SK-N-SH (cell line): ENCODE measurements at regions not wholly inside any gene's neighbourhood (a gene's known extent, or its start where the extent isn't known, plus 50 kb on each side); places are given as distances from the start of the nearest gene placed in this dataset.

ENCODE experiments used
- CTCF ChIA-PET: fragments of 300-600, 350-600 bp; formaldehyde crosslinking; extraction: SDS; loops from one replicate; lab custom pipeline; 2021; lab: Yijun Ruan, JAX
- POLR2A ChIA-PET: fragments of 350-600 bp; sonication (Branson Sonifier 250); formaldehyde crosslinking; extraction: SDS; loops from one replicate; lab custom pipeline; 2020; ENCODE audit warnings: antibody characterized with exemption, inconsistent platforms; lab: Yijun Ruan, JAX
- DNase-seq: peaks from one replicate; pipeline ENCODE4 v3.0.0; 2012
- H2AFZ ChIP-seq: fragments of 200-600 bp; sonication (generic); 2 replicates; pipeline ENCODE4 v1.8.1; 2016; ENCODE audit warnings: antibody characterized with exemption, mild to moderate bottlenecking, low read depth
- H3F3A ChIP-seq: fragments of 200-600 bp; sonication (generic); replicated peaks from 2 replicates; pipeline ENCODE3; 2016; ENCODE audit warnings: antibody characterized with exemption, mild to moderate bottlenecking; ENCODE audit not compliant: insufficient read depth
- H3K27ac ChIP-seq, 2 experiments: fragments of 200-500 bp in 1 of 2; fragments of 200-600 bp in 1 of 2; sonication (Bioruptor generic) in 1 of 2; sonication (generic), shearing (Covaris generic) in 1 of 2; 2 replicates each; pipeline versions ENCODE4 v1.5.1 to v1.6.1; 2014 to 2016; ENCODE audit warnings: low read depth in 2 of 2, inconsistent platforms in 1 of 2, low read length in 1 of 2, mild to moderate bottlenecking in 1 of 2, mixed read lengths in 1 of 2
- H3K27me3 ChIP-seq: fragments of 200-600 bp; sonication (generic), shearing (Covaris generic); 2 replicates; pipeline ENCODE4 v1.6.1; 2016; ENCODE audit warnings: mixed run types; ENCODE audit not compliant: insufficient read depth
- H3K36me3 ChIP-seq, 2 experiments: fragments of 200-500 bp in 1 of 2; fragments of 200-600 bp in 1 of 2; sonication (Bioruptor generic) in 1 of 2; sonication (generic) in 1 of 2; replicated peaks in 1 of 2; 2 replicates each; pipeline versions ENCODE3 to v1.5.1; 2014 to 2016; ENCODE audit warnings: low read length in 1 of 2, mild to moderate bottlenecking in 1 of 2; ENCODE audit not compliant: insufficient read depth in 2 of 2, control insufficient read depth in 1 of 2
- H3K4me1 ChIP-seq, 2 experiments: fragments of 200-500 bp in 1 of 2; fragments of 200-600 bp in 1 of 2; sonication (Bioruptor generic) in 1 of 2; sonication (generic), shearing (Covaris generic) in 1 of 2; 2 replicates each; pipeline versions ENCODE4 v1.5.1 to v1.6.1; 2014 to 2016; ENCODE audit warnings: low read depth in 1 of 2, low read length in 1 of 2, mixed run types in 1 of 2; ENCODE audit not compliant: insufficient read depth in 2 of 2, control insufficient read depth in 1 of 2
- H3K4me2 ChIP-seq: fragments of 200-600 bp; sonication (generic), shearing (Covaris generic); 2 replicates; pipeline ENCODE4 v1.6.1; 2017; ENCODE audit warnings: mixed run types
- H3K4me3 ChIP-seq, 2 experiments: fragments of 200-500 bp in 1 of 2; fragments of 200-600 bp in 1 of 2; sonication (Bioruptor generic) in 1 of 2; sonication (generic), shearing (Covaris generic) in 1 of 2; 2 replicates each; pipeline versions ENCODE4 v1.5.1 to v1.8.1; 2014 to 2016; ENCODE audit warnings: low read depth in 2 of 2, inconsistent platforms in 1 of 2, low read length in 1 of 2, mild to moderate bottlenecking in 1 of 2, mixed read lengths in 1 of 2, moderate library complexity in 1 of 2
- H3K79me2 ChIP-seq: fragments of 200-600 bp; sonication (generic); 2 replicates; pipeline ENCODE4 v1.8.1; 2017; ENCODE audit warnings: mild to moderate bottlenecking; ENCODE audit not compliant: insufficient read depth
- H3K9ac ChIP-seq: fragments of 200-600 bp; sonication (generic); 2 replicates; pipeline ENCODE4 v1.6.1; 2017; ENCODE audit warnings: mixed run types
- H3K9me2 ChIP-seq: fragments of 200-600 bp; sonication (generic); 2 replicates; pipeline ENCODE4 v1.6.1; 2017; ENCODE audit warnings: mixed run types
- H3K9me3 ChIP-seq: fragments of 200-600 bp; sonication (generic); 2 replicates; pipeline ENCODE4 v1.6.1; 2017; ENCODE audit warnings: mixed run types, mild to moderate bottlenecking, moderate library complexity
- H4K20me1 ChIP-seq: fragments of 200-600 bp; sonication (generic); 2 replicates; pipeline ENCODE4 v1.6.1; 2017; ENCODE audit warnings: mild to moderate bottlenecking, mixed run types; ENCODE audit not compliant: insufficient read depth
- CTCF ChIP-seq: fragments of 200-600 bp; sonication (generic); IDR thresholded peaks from 2 replicates; pipeline ENCODE4 v1.6.1; 2017; ENCODE audit warnings: antibody characterized with exemption, mild to moderate bottlenecking, moderate library complexity
- FOXJ3 ChIP-seq: sonication (generic); formaldehyde crosslinking; IDR thresholded peaks from 2 replicates; pipeline ENCODE4 v1.5.1; 2020; ENCODE audit warnings: mild to moderate bottlenecking, missing genetic modification reagents
- GABPA ChIP-seq: IDR thresholded peaks from 2 replicates; pipeline ENCODE4 v1.4.0; 2012; ENCODE audit warnings: low read depth, mild to moderate bottlenecking
- IRF3 ChIP-seq: fragments of 150-350 bp; IDR thresholded peaks from 2 replicates; pipeline ENCODE4 v1.6.1; 2016; ENCODE audit warnings: mild to moderate bottlenecking, low read depth, low read length
- JUND ChIP-seq: IDR thresholded peaks from 2 replicates; pipeline ENCODE4 v1.4.0; 2012
- MAX ChIP-seq: IDR thresholded peaks from 2 replicates; pipeline ENCODE4 v1.4.0; 2012; ENCODE audit warnings: low read depth
- MEF2A ChIP-seq: IDR thresholded peaks from 2 replicates; pipeline ENCODE4 v1.4.0; 2012; ENCODE audit warnings: low read depth, borderline replicate concordance
- MXI1 ChIP-seq: IDR thresholded peaks from 2 replicates; pipeline ENCODE4 v1.6.1; 2012; ENCODE audit warnings: mild to moderate bottlenecking, low read depth, low read length, improper control_type of control experiment
- NFIC ChIP-seq: IDR thresholded peaks from 2 replicates; pipeline ENCODE4 v1.4.0; 2012; ENCODE audit warnings: borderline replicate concordance
- POLR2AphosphoS5 ChIP-seq: IDR thresholded peaks from 2 replicates; pipeline ENCODE4 v1.6.1; 2012; ENCODE audit warnings: low read depth, low read length
- RAD21 ChIP-seq: IDR thresholded peaks from 2 replicates; pipeline ENCODE4 v1.6.1; 2012; ENCODE audit warnings: mild to moderate bottlenecking, low read length
- RCOR1 ChIP-seq: fragments of 150-350 bp; IDR thresholded peaks from 2 replicates; pipeline ENCODE4 v1.6.1; 2017; ENCODE audit warnings: antibody characterized with exemption, low read length
- REST ChIP-seq: IDR thresholded peaks from 2 replicates; pipeline ENCODE4 v1.6.1; 2012; ENCODE audit warnings: mild to moderate bottlenecking, low read depth, low read length, moderate library complexity
- SMC3 ChIP-seq: IDR thresholded peaks from 2 replicates; pipeline ENCODE4 v1.6.1; 2012; ENCODE audit warnings: low read depth, low read length, improper control_type of control experiment
- USF1 ChIP-seq: IDR thresholded peaks from 2 replicates; pipeline ENCODE4 v1.4.0; 2012; ENCODE audit warnings: low read depth, borderline replicate concordance
- YY1 ChIP-seq: IDR thresholded peaks from 2 replicates; pipeline ENCODE4 v1.4.0; 2012; ENCODE audit warnings: low read depth, mild to moderate bottlenecking
- WGBS: methylation state at CpG from one replicate; pipeline ENCODE4 v1.1.6; 2017; ENCODE audit warnings: low lambda C conversion rate; 5-methylcytosine and 5-hydroxymethylcytosine counted together

GRCh38 chr6:138631566-138631965 is 132.3 kb upstream of the NHSL1 start:
- H2AFZ ChIP-seq, result no peak overlapping the region
- 0 out of 2 replicates have a peak, but pooled peaks cover 5% of the 10 kb centered on the region for H3K27me3 ChIP-seq
- H4K20me1 ChIP-seq, result no peaks in the 10 kb centered on the region
- no peak overlapping the region for H3K27ac ChIP-seq
- H3K4me3 ChIP-seq, result no peak overlapping the region
- 0% methylated on average over 1 of the region's 3 CpGs for WGBS
- no peaks in the 10 kb centered on the region for H3F3A ChIP-seq
- H3K79me2 ChIP-seq, result no peaks in the 10 kb centered on the region
- TF ChIP-seq SMC3 (no peak), IRF3 (no peak), MXI1 (no peak), YY1 (no peak), GABPA (no peak), RCOR1 (no peak), MEF2A (no peak), JUND (no peak), FOXJ3 (CRISPR knock-in tag) (no peak), CTCF (no peak), USF1 (no peak), POLR2AphosphoS5 (no peak), RAD21 (no peak)
- ChIA-PET POLR2A (no interaction called here), CTCF (interaction anchor here (1.6 to 1.9 kb wide), 2 partner anchors 41 to 43 kb away, joined by 4 to 5 read pairs; no protein-coding TSS in a partner anchor)
- no peak for DNase-seq
- H3K4me1 ChIP-seq, result no peaks in the 10 kb centered on the region
- no peaks in the 10 kb centered on the region for H3K36me3 ChIP-seq
- H3K9me2 ChIP-seq, result no peaks in the 10 kb centered on the region
- H3K4me2 ChIP-seq, result no peak overlapping the region
- H3K9me3 ChIP-seq, result no peaks in the 10 kb centered on the region
- no peak overlapping the region for H3K9ac ChIP-seq

GRCh38 chr6:138637822-138638221 is 135.7 kb upstream of the CCDC28A start:
- 9% methylated on average over 1 of the region's 1 CpG for WGBS
- Histone ChIP-seq H3K9me2 (no peaks in the 10 kb centered on the region), H2AFZ (no peak overlapping the region), H3K9me3 (no peaks in the 10 kb centered on the region), H4K20me1 (no peaks in the 10 kb centered on the region), H3K27ac (no peak overlapping the region), H3K4me3 (no peak overlapping the region), H3K4me1 (no peaks in the 10 kb centered on the region), H3F3A (no peaks in the 10 kb centered on the region), H3K36me3 (no peaks in the 10 kb centered on the region), H3K4me2 (no peak overlapping the region)
- POLR2A ChIA-PET, result no interaction called here
- CTCF ChIA-PET, result no interaction called here
- no peak for TF ChIP-seq REST
- no peak for TF ChIP-seq NFIC
- TF ChIP-seq GABPA, result no peak
- no peak for TF ChIP-seq RAD21
- TF ChIP-seq IRF3, result no peak
- no peak for TF ChIP-seq MXI1
- TF ChIP-seq MAX, result no peak
- TF ChIP-seq YY1, result no peak
- TF ChIP-seq, all 33 proteins: peak for 0
- Histone ChIP-seq H3K27me3 (peaks cover 11% of the 10 kb centered on the region; the same call in 1 of the 2 replicates), H3K9ac (no peak overlapping the region), H3K79me2 (no peaks in the 10 kb centered on the region)
- no peak for DNase-seq
